HL-60 (cell line): ENCODE measurements at regions not wholly inside any gene's neighbourhood (a gene's known extent, or its start where the extent isn't known, plus 50 kb on each side); places are given as distances from the start of the nearest gene placed in this dataset.

ENCODE experiments used
- GABPA ChIP-seq: IDR thresholded peaks from 2 replicates; pipeline ENCODE4 v1.6.1; 2012; ENCODE audit warnings: low read depth
- POLR2AphosphoS5 ChIP-seq: IDR thresholded peaks from 2 replicates; pipeline ENCODE4 v1.6.1; 2012; ENCODE audit warnings: low read depth
- TF ChIP-seq, protein P1 (sequence below): IDR thresholded peaks from one replicate; pipeline ENCODE4 v1.5.1; 2011; ENCODE audit warnings: low read length, control low read depth, inconsistent platforms; ENCODE audit not compliant: insufficient read depth
- TF ChIP-seq, protein P2 (sequence below): IDR thresholded peaks from 2 replicates; pipeline ENCODE4 v1.6.1; 2012; ENCODE audit warnings: low read depth; ENCODE audit not compliant: insufficient replicate concordance

DNA sequence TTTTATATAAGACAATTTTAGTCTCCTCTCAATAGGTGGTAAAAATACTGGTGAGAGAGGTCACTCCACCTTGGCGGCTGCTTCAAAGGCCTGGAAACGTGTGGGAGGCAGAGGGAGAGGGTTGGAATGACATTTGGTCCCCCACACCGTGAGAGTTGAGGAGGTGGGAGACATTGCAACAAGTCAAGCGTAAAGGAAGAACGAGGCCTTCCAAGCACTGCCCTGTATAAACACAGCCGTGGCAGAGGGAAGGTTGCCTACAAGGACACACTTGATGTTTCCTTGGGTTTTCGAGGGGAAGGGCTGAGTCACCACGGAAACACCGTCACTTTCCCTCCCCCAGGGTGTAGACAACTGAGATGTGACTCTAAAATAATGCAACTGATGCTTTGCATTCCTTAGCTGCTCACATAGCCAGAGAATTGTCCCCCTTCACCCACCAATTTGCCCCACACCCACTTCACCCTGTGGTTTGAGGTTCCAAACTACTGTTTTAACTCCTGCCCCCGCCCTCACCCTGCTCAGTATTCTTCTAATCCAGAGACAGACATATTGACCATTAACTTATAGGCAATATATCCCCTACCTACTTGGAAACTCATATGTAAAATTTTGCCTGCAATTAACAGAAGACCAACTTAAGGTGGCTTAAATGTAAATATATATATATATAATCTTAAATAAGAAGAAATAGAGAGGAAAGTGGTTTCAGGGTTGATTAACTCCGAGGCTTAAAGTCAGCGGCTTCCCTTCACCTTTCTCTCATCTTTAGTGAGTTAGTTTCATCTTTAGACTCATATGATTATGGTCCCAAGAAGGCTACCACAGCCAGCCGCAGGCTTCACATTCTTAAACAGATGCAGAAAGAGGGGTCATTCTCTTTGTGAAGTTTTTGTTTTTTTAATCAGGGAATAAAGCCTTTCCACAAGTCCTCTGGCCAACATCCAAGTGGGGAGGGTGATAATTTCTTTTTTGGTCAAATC, 54.1 kb upstream of the BDNF start:
- TF ChIP-seq, protein P1, sequence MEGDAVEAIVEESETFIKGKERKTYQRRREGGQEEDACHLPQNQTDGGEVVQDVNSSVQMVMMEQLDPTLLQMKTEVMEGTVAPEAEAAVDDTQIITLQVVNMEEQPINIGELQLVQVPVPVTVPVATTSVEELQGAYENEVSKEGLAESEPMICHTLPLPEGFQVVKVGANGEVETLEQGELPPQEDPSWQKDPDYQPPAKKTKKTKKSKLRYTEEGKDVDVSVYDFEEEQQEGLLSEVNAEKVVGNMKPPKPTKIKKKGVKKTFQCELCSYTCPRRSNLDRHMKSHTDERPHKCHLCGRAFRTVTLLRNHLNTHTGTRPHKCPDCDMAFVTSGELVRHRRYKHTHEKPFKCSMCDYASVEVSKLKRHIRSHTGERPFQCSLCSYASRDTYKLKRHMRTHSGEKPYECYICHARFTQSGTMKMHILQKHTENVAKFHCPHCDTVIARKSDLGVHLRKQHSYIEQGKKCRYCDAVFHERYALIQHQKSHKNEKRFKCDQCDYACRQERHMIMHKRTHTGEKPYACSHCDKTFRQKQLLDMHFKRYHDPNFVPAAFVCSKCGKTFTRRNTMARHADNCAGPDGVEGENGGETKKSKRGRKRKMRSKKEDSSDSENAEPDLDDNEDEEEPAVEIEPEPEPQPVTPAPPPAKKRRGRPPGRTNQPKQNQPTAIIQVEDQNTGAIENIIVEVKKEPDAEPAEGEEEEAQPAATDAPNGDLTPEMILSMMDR: no peak
- TF ChIP-seq POLR2AphosphoS5: no peak
- TF ChIP-seq, protein P2, sequence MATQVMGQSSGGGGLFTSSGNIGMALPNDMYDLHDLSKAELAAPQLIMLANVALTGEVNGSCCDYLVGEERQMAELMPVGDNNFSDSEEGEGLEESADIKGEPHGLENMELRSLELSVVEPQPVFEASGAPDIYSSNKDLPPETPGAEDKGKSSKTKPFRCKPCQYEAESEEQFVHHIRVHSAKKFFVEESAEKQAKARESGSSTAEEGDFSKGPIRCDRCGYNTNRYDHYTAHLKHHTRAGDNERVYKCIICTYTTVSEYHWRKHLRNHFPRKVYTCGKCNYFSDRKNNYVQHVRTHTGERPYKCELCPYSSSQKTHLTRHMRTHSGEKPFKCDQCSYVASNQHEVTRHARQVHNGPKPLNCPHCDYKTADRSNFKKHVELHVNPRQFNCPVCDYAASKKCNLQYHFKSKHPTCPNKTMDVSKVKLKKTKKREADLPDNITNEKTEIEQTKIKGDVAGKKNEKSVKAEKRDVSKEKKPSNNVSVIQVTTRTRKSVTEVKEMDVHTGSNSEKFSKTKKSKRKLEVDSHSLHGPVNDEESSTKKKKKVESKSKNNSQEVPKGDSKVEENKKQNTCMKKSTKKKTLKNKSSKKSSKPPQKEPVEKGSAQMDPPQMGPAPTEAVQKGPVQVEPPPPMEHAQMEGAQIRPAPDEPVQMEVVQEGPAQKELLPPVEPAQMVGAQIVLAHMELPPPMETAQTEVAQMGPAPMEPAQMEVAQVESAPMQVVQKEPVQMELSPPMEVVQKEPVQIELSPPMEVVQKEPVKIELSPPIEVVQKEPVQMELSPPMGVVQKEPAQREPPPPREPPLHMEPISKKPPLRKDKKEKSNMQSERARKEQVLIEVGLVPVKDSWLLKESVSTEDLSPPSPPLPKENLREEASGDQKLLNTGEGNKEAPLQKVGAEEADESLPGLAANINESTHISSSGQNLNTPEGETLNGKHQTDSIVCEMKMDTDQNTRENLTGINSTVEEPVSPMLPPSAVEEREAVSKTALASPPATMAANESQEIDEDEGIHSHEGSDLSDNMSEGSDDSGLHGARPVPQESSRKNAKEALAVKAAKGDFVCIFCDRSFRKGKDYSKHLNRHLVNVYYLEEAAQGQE: no peak
- TF ChIP-seq GABPA: no peak
